Hematopoietic multipotent progenitor cell treated with erythropoietin and hydrocortisone succinate and interleukin-3 and kit ligand, for 8 days (in vitro differentiated cells): ENCODE measurements at regions not wholly inside any gene's neighbourhood (a gene's known extent, or its start where the extent isn't known, plus 50 kb on each side); places are given as distances from the start of the nearest gene placed in this dataset.

ENCODE experiments used
- DNase-seq: peaks from one replicate; pipeline ENCODE4 v3.0.0-alpha.2; 2015

DNA sequence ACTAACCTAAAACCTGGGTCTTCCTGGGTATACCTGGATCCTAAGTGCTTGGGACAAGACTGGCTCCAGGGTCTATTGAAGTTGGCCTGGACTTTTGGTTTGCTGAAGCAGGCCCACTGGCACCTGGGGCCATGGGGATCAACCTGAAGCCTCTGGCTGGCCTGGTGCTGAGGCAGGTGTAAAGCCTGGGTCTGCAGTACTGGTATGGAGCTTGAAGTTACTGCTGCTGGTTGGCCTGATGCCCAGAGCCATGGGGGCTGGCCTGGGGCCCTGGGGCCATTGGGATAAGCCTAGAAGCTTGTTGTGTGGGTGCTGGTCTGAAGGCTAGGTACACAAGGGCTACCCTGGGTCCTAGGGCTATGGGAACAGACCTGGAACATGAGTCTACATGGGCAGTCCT lies 743.2 kb upstream of the GRIA3 start:
- DNase-seq = no peak

DNA sequence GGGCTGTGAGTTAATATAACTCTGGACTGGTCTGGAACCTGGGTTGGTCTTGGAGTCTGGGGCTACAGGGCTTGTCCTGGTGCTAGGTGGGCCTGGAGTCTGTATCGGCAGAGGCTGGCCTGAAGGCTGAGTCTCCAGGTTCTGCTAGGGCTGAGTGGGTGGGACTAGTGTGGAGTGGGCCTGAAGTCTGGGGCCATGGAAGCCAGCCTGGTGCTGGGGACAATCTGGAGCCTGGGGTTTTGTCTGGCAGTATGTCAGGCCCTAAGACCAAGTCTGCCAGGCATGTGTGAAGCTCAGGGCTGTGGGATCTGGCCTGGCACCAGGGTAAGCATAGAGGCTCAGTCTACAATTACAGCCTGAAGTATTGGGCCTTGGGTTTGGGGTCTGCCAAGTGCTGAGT lies 742.6 kb upstream of the GRIA3 start:
- DNase-seq = no peak

DNA sequence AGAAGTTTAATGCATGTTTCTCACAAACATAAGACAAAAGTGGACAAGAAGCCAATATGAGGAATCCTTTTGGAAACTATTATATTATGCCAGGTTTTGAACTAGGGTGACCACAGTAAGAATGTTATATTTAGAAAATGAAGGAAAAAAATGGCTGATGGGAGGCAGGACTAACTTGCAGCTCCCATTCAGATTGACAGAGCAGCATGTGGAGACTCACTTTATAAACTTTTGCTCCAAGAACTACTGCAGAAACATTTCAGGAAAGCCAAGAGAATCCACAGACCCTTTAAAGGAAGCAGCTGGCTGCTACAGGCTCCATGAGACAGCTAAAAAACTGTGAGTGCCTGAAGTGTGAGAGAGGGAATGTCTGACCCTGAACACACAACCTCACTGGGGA lies 738.6 kb upstream of the GRIA3 start:
- no peak for DNase-seq

DNA sequence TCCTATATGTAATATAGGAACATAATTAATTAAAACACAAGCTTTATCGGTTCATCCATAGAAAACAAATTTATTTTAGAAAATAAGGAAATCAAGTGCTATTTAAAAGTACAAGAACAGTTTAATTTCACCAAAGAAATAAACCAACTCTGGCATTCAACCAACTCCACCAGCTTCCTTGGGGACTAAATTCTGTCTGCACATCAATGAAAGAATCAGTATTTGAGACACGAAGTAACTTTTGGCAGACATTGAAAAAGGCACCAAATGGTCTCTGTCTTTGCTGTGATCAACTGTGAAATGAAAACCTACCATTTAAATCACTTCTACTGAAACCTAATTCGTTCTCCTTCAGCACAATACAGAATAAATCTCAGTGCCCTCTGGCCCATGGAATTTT lies 719.7 kb upstream of the GRIA3 start:
- no peak for DNase-seq

DNA sequence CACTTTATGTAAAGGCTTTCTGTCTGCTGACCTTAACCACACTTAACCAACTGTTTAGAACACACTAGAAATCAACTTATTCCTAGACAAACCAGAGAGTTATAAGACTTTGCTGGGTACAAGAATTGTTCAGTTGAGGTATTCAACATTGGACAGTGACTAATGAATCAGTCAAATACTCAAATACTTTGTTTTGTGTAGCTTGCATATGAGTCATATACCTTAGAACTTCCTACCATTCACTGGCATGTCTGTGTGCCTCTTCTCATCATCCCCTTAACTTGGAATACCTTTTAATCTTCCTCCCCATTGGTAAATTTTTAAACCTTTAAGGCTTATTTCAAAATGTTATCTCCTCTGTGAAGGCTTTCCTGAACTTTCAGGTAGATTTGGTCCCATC lies 708.8 kb upstream of the GRIA3 start:
- no peak for DNase-seq

DNA sequence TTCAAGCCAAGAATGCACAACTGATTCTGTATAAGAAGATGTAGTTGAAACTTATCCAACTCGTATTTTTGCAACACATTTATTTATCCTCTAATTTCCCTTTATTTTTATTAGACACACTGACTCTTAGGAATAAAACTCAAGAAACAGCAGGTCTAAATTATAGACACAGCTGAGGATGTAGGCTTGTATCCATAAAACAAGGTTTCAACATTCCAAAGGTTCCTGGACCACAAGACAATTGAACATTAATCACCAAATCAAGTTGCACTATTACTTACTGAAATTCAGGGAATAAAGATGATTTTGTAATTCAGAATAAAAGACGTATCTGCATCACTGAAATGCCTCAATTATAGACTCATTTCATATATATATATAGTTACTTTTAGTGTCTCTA lies 683.5 kb upstream of the GRIA3 start:
- no peak for DNase-seq

DNA sequence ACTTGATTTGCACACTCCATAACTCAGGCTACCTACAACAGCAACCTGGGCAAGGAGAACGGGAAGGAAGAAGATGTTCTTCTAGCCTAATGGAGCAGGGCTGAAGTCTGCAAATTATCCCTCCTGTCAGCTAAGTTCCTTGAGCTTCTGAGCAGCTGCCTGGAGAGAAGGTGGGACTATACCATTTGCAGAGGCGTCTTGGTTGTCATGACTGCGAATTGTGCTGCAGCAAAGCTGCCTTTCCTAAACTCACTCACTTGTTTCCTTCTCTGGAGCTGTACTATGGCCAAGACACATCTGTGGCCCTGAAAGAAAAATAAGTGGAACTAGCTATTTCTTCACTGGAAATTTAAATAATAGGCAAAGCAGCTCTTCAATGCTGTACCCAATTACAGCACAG lies 682.4 kb upstream of the GRIA3 start:
- DNase-seq = no peak

DNA sequence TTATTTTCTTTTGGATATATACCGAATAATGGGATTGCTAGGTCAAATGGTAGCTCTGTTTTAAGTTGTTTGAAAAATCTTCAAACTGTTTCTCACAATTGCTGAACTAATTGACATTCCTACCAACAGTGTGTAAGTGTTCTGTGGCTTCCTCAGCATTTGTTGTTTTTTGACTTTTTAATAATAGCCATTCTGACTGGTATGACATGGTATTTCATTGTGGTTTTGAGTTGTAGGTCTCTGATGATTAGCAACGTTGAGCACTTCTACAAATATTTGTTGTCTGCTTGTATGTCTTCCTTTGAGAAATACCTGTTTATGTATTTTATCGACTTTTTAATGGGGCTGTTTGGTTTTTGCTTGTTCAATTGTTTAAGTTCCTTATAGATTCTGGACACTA lies 680.1 kb upstream of the GRIA3 start:
- no peak for DNase-seq

DNA sequence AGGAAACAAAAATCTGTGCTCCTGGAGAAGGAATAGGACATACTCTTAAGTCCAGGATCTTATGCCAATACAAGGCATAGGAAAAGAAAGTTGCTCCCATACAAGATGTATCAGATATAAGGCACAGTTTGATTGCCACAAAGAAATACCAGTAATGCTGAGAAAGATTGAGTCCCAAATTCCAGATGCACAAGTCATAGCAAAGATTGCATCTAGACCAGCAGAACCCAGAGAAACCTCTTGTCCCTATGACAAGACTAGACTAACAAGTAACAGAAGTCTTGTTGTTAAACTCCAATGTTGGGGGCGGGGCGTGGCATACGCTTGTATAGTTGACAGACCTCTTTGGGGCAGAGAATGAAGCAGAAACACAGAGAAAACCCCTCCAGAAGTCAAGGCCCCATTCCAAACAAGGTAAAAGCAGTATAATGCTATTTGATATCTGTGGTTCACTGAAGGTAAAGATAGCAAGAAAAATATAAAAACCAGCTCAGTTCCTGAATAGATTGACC lies 671.5 kb upstream of the GRIA3 start:
- no peak for DNase-seq

DNA sequence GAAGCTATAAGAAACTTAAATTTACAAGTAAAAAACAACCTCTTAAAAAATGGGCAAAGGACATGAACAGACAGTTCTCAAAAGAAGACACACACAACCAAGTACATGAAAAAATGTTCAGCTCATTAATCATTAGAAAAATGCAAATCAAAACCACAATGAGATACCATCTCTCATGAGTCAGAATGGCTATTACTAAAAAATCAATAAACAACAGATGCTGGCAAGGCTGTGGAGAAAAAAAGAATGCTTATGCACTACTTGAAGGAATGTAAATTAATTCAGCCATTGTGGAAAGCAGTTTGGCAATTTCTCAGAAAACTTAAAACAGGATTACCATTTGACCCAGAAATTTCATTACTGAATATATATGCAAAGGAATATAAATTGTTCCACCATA lies 666.3 kb upstream of the GRIA3 start:
- DNase-seq = no peak

DNA sequence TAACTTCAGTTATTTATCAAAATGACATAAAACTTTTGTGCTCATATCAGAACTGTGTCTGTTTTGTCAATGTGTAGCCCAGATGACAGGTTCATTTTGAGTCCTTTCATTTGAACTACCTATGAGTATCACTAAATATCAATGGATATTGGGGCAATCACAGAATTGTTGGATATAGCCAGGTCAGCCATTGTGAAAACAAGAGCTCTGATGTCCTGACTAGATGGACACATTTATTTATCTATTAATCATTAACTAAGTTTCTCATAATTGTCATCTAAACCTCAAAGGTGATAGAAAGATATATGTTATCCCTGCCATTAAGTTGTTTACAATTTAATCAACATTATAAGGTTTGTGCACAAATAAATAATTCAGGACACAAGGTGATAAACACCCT lies 638.3 kb upstream of the GRIA3 start:
- DNase-seq = no peak

DNA sequence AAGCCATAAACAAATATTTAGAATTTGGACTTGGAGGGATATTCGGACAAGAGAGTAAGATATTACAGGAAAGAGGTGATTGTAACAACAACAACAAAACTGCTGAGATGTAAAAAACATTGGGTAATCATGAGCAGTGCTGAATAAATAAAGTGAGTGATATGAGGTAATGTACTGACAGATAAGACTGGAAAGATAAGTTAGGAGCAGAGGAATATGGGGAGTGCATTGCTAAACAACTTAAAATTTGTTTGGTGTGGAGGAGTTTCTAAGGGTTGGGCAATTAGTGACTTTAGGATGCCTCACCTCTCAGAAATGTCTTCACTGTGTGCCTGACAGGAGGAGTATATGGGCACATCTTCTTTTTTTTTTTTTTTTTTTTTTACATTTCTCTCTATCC lies 637.8 kb upstream of the GRIA3 start:
- DNase-seq = no peak

DNA sequence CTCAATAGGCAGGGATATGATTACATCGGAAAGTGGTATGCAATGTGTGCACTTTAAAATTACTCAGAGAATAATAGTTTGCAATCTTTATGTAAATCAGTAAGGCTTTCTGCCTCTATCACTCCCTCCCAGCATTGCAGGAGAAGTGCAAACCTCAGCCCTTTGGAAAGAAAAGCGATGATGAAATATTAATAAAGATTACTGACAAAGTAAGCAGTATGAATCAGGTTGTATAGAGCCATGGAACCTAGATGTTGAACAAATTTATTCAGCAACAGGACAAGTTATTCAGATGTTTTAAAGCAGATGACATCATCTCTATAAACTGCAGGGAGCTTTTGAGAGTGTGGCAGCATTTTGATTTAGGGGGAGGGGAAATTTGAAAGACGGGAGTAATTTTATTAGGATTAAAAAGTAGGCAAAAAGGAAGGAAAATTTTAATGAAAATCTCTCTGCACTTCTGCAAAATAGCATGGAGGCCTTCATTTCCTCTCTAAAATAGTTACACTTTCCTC lies 631.7 kb upstream of the GRIA3 start:
- DNase-seq = no peak

DNA sequence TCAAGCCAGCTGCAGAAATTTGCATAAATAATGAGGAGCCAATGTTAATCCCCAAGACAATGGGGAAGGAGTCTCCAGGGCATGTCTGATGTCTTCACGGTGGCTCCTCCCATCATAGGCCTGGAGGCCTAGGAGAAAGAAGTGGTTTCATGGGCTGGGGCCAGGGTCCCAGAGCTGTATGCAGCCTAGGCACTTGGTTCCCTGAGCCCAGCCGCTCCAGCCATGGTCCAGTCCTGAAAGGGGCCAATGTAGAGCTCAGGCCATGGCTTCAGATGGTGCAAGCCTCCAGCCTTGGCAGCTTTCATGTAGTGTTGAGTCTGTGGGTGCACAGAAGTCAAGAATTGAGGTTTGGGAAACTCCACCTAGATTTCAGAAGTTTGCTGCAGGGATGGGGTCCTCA lies 628.2 kb upstream of the GRIA3 start:
- no peak for DNase-seq

DNA sequence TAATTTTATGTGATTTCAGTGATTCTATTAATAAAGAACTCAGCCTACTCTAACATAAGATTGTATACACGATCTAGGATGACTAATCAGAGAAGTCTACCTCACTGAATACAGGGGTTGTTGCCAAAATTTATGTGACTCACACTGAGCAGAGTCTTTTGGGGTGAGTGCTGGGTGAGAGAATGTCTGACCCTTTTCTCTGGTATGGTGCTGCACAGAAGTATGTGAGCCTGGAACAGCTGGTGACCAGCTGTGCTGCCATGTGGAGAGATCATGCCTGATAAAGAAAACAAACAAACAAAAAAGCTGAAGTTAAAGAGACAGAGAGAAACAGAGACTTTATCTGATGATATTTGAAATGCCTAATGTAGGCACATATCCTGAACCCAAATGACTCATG lies 618.1 kb upstream of the GRIA3 start:
- no peak for DNase-seq

DNA sequence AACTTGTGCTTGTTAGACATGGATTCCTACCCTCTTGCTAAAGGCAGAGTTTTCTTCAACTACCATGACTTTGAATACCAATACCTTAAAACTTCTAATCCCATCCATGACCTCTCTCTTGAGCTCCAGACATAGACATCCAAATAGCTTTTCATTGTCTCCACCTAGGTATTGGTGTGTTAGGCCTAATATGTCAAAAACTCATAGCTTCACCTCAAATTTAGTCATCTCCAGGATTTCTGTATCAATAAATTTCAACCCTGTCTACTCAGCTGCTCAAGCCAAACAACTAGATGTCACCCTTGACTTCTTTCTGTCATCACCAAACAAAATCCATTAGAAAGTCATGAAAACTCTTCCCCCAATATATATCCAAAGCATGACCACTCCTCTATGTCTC lies 617.7 kb upstream of the GRIA3 start:
- DNase-seq = no peak

DNA sequence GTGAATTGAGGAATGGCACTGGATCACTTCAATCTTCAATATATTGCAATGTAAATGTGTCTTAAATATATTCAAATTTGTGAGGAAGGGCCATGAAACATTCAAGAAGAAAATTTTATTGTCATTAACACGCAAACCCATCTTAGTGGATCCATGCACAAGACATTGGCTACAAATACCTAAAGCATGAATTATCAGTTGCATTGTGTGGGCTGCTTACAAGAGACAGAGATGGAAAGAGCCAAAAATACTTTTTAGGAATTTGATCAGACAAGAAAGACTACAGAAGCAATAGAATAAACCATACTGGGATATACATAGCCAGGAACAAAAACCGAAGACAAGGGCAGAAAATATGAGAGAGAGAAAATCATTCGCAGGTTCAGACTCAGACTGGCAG lies 616.2 kb upstream of the GRIA3 start:
- no peak for DNase-seq

DNA sequence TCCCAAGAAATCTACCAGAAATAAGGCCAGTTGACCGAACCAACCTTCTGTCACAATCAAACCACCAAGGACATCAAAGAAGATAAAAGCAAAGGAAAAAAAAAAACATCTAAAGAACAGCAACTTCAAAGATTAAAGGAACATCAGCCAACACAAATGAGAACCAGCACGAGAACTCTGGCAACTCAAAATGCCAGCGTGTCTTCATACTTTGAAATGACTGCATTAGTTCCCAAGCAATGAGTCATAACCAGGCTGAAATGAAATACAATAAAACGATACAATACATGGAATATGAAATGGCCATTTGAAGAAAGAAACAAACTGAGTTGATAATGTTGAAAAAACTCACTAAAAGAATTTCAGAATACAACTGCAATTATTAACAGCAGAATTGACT lies 611.6 kb upstream of the GRIA3 start:
- no peak for DNase-seq

DNA sequence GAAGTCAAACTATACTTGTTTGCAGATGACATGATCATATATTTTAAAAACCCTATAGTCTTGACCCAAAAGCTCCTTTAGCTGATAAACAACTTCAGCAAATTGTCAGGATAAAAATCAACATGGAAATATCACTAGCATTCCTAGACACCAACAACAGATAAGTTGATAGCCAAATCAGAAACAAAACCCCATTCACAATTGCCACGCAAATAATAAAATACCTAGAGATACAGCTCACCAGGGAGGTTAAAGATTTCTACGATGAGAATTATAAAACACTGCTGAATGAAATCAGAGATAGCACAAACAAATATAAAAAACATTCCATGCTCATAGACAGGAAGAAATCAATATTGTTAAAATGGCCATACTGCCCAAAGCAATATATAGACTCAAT lies 605.0 kb upstream of the GRIA3 start:
- no peak for DNase-seq

DNA sequence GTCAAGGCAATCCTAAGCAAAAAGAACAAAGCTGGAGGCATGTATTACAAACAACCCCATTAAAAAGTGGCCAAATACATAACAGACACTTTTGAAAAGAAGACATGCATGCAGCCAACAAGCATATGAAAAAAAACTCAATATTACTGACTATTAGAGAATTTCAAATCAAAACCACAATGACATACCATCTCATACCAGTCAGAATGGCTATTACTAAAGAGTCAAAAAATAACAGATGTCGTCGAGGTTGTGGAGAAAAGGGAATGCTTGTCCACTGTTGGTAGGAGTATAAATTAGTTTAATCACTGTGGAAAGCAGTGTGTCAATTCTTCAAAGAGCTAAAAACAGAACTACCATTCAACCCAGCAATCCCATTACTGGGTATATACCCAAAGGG lies 604.6 kb upstream of the GRIA3 start:
- no peak for DNase-seq

DNA sequence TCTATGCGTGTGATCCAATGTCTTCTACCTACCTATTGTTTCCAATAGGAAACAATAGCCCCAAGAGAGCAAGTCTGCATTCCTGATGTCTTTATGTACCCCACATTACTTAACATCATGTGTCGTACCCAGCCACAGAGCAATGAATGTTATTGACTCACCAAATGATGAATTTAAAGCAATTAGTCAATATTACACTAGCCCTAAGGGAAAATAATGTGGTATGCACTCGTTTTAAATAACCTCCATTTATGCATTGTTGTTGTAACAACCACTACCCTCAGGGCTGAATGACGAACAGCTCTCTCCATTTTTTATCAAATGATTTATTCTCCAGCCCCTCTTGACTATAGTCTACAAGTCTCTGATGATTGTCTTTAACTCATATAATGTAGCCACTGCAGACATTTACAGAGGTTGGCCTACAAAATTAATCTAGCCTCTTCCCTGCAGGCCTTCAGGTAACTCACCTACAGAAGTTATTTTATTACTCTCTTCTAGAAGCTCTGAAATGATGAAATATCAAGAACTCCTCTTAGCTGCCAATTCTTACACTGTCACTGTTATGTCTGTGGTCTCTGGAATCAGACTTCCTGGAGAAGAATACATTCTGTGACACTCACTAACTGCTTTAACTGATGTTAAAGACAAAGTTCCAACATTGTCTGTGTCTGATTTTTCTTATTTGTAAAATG lies 601.7 kb upstream of the GRIA3 start:
- no peak for DNase-seq

DNA sequence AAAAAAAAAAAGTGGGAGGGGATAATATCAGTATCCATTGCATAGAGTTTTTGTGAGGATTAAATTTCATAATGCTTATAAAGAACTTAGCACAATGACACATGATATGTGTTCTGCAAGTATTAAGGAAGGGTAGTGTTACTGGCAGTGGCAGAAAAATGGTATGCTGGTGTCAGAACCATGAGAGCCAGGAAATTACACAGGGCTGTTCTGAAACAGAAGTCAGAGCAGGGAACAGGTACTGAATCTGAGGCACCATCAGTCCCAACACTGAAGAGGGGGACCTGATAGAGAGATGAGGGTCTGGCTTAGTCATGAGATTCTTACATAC lies 601.1 kb upstream of the GRIA3 start:
- DNase-seq = no peak

DNA sequence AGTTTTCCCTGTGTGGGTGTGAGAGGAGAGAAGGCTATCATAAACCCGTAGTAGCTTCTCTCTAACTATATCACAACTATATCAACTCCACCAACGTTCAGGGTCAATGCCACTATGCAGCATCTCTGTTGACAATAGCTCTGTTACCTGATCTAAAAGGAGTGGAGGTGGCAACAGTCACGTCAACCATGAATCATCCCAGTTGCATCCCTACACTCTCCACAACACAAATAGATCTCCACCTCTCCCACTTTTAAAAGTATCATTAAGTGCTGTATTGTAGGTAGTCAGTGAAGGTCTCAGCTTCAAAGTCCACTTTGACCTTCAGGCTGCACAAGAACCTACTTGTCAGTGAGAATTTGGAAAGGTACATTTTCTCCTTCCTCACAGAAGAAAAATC lies 600.5 kb upstream of the GRIA3 start:
- no peak for DNase-seq

DNA sequence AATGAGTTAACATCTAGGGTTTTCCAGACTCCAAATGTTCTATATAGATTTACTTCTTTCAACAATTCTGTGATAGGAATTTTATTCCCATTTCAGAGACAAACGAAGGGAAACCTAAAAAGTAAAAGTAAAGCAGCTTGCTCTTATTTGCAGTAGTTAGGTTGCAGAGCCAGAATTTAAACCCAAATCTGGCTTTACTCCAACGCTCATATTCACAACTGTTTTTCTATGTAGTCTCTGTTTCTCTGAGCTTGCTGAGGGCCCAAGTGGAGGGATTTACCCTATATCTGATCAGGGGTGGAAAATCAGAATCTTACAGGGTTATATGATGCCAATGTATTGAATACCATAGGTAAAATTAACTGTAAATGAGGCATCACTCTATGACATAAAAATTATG lies 599.1 kb upstream of the GRIA3 start:
- DNase-seq = no peak

DNA sequence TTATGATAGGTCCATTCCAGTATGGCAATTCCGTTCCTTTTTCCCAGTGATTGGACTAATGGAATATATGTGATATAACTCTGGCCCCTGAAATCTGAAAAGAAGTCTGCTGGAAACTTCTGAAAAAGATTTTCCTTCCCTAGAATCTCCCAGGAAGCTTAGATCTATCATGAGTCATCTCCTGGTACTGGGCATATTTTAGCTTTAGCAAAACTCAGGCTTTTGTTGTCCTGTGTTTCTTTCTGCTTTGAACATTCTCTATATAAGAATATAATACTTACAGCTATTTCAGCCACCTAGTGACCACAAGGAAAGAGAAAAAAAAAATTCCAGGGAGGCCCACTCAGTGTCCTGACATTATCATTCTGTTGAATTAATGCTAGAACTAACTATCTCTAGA lies 597.2 kb upstream of the GRIA3 start:
- DNase-seq = no peak

DNA sequence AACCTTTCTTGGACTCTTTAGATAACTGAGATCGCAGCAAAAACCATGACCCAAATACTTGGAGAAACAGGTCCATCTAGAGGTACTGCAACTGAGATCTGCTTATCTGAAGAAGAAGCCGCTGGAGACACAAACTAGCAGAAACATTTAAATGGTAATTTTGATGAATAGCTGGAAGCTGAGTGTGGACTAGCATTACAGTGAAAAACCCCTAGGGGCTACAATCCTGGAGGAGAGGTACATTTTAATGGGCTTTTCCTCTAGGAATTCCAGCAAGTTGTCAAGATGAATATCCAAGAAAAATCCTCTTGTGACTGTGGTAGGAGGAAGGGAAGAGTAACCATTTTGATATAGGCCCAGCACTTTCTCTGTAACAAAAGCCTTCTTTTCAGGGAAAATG lies 592.5 kb upstream of the GRIA3 start:
- no peak for DNase-seq
